Stimulated activated CD8-positive, alpha-beta memory T cell treated with anti-CD3 and anti-CD28 coated beads, Interleukin-2, amount 100 ng/mL, for 1 hour (primary cell): ENCODE measurements at regions not wholly inside any gene's neighbourhood (a gene's known extent, or its start where the extent isn't known, plus 50 kb on each side); places are given as distances from the start of the nearest gene placed in this dataset.

ENCODE experiments used
- DNase-seq, 2 donors: peaks; one replicate each; pipeline ENCODE4 v3.0.0-alpha.2; 2020; ENCODE audit warnings: low read depth in 2 of 2

DNA sequence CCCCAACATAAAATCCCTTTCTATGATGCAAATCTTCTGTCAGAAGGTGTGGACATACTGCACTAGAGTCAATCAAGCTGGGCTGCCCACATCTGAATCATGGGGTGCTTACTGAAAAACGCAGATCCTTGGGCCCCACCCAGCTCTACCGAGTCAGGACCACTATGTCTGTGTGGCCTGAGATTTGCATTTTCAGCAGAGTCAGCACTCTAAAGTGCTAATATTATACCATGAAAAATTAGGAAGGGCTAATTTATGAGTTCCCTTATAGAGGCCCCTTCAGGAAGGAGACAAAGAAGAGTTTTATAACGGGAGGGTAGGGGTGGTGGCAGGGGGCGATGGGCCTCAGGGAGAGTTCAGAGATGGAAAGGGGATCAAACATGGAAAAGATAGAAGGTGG lies 163.3 kb upstream of the NABP1 start:
- no peak for DNase-seq

- DNase-seq = no peak
These were observed 162.4 kb upstream of the NABP1 start for GRCh38 chr2:191515551-191515950.

DNA sequence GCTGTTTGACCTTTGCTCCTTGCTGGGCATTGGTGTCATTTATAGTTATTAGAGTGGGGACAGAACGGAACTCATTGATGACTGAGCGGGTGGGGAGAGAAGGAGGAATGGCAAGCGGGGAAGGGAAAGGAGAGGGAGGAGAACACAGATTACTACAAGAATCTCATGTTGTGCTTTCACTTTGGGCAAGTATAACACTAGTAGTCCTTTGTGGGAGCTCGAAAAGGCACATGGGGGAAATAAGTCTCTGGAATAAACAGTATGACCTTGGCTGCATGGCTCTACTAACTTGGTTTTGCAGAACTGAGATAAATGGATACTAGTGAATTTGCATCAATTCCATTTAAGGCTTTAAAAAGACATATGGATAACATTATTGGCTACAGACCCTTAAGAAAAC lies 161.7 kb upstream of the NABP1 start:
- DNase-seq = no peak

- no peak for DNase-seq
These were observed 156.2 kb upstream of the NABP1 start for GRCh38 chr2:191521608-191522208.

DNA sequence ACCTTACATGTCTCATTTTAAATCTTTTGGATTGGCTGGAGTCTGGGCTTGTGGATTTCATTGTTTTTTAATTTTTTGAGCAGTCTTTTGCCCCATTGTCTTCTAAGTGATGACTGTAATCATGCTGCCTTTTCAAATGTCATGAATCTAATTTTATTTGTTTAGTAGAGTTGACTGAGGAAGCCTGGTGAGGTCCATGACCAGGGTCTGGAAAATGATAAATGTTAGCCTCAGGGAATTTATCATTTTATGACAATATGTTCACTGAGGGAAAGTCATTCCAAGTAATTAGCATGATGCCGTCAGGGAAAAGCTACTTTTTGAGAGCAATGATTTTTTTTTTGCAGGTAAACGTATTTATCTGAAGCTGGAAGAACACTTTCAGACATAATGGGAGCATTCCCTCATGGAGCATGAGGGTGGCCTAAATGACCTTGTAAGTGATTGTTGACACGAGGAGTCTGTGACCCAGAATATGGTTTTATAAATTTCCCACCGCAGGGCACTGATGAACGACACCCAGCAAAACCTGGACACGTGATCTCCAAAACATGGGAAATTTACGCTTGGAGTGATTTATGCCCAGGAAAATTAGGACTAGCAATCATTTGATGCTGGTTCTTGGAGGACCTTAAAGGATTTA lies 155.3 kb upstream of the NABP1 start:
- no peak for DNase-seq

DNA sequence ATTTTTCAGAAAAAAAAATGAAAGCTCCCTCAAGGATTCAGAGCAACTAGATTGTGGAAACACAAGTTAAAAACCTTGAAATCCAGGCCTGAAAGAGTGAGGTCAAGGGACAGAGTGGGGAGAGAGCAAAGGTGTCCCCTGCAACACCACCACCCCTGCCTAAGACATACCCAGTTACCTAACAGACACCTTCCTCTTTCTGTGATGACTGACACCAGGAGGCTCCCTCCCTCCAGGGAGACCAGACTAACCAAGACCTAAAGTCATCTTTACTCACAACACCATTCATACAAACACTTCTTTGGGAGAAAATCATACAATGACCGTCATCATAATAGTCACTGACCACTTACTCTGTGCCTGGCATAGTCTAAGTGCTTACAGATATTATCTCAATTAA lies 151.8 kb upstream of the NABP1 start:
- no peak for DNase-seq

- no peak for DNase-seq
These were observed 151.4 kb upstream of the NABP1 start for GRCh38 chr2:191526536-191526935.

GRCh38 chr2:191526953-191527556 lies 150.9 kb upstream of the NABP1 start:
- DNase-seq = no peak

DNA sequence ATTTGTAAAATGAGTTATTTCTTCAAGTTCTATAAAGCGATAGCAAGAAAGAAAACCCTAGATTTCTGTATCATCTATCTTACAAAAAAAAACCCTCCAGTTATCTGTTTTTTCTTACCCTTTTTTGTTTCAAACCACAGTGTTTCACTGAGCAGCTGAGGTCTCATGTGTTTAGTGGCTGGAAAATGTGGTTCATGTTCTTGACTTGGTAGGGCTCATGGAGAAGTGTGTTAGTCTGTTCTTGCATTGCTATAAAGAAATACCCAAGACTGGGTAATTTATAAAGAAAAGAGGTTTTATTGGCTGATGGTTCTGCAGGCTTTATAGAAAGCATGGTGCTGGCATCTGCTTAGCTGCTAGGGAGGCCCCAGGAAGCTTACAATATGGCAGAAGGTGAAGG lies 147.3 kb upstream of the NABP1 start:
- no peak for DNase-seq

DNA sequence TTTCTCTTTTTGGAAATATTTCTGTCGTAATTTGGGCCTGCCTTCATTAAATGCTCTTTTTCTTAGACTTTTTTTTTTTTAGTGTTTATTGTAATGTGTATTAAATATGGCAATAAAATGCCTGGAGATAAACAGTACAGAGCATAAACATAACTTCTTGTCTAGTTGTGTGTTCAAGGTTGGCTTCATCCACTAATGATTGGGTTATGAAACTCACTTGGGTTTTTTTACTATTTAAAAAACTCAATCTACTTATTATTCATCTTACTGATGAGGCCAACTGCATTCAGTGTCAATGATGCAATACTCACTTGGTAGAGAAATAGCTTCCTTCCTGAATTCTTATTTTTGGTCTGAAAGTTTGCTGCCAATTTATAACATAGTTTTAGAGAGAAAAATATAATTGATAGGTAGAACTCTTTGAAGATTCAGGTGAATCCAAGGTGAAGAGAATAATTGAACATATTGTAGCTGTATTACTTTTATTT lies 144.2 kb upstream of the NABP1 start:
- DNase-seq = no peak

DNA sequence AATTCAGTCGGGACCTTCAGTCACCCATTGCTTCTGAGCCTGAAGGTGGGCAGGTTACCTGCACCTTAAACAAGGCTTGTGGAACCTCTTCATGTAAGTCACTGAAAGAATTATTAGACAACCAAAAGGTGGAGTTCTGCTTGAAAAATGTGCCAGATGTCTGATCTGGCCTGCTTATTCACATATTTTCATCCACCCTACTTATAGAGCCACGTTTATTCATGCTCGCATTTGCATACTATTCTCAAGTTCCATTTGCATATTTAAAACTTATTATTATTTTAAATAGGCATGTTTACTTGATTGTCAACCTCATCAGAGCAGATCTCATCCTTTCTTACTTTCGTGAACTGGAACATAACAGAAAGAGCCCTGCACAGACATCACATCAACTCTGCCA lies 140.0 kb upstream of the NABP1 start:
- no peak for DNase-seq

GRCh38 chr2:191538334-191538903 lies 139.5 kb upstream of the NABP1 start:
- no peak for DNase-seq

- no peak for DNase-seq
These were observed 138.9 kb upstream of the NABP1 start for GRCh38 chr2:191539068-191539467.

DNA sequence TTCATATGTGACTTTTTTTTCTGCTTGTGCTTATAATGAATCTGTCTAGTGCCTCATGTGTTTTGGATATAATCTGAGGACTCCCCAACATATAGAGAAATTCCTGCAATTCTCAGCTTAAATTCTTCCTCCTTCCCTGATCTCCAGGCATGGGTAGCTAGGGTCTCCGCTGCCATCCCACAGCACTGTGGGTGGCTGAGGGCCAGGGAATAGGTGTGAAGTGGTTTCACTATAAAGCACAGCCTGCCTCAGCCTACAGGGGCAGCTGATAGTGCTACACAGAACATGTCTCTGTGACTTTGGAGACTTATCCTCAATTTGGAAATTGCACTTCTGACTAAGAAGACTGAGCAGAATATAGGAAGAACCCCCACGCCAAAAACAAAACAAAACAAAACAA lies 137.3 kb upstream of the NABP1 start:
- DNase-seq = no peak

- no peak for DNase-seq
These were observed 134.2 kb upstream of the NABP1 start for GRCh38 chr2:191543708-191544107.

- no peak for DNase-seq
These were observed 133.4 kb upstream of the NABP1 start for GRCh38 chr2:191544461-191545062.

- no peak for DNase-seq
These were observed 132.6 kb upstream of the NABP1 start for GRCh38 chr2:191545361-191545760.

DNA sequence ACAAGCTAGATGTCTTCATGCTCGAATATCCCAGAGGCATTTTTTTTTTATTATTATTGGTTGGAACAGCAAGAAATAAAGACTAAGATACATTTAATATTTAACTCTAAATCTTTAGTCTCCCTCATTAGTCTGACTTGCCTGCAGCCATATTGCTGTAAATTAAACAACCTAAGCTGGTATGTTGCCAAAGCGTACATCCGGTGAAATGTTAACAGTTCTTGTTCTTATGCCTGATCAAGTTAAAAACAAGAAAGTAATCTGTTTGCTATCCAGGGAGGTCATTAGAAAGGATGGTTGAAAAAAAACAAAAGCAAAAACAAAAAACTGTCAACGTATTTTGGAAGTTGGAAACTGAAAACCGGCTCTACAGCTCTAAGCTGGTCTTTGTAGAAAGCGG lies 125.9 kb upstream of the NABP1 start:
- no peak for DNase-seq

- DNase-seq = no peak
These were observed 123.7 kb upstream of the NABP1 start for GRCh38 chr2:191554240-191554639.

GRCh38 chr2:191555092-191555742 lies 122.7 kb upstream of the NABP1 start:
- DNase-seq = peak; percentile 58 to 70

DNA sequence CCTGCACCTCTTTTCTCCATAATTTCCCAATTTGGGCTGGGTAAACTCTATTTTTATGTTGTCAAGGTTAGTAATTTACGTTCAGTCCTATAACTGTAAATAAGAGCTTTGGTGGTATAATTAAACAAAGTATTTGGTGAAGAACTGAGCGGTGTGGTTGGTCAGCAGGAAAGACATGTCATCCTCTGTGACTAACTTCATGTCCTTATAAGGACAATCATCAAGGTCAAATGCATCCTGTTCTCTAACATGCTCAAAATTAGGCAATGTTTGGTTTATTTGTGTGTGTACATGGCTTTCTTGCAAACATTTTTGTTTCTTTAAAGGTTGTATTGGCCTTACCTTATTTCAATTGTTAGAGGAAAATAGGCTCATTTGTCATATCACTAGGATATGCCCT lies 121.5 kb upstream of the NABP1 start:
- no peak for DNase-seq

- no peak for DNase-seq
These were observed 120.1 kb upstream of the NABP1 start for GRCh38 chr2:191557841-191558240.
